GM19455 (cell line): ENCODE measurements at regions not wholly inside any gene's neighbourhood (a gene's known extent, or its start where the extent isn't known, plus 50 kb on each side); places are given as distances from the start of the nearest gene placed in this dataset.
A peak's percentile ranks its signal among the peaks of the same experiment; 100 is the strongest.
"Not testable (repeated sequence)": the region's sequence is repeated elsewhere in the genome, so short reads cannot be mapped to it uniquely, and the experiment has no call there.

Experiments used
- ATAC-seq: cut with Tn5 transposase; IDR thresholded peaks from one replicate; pipeline ENCODE4 v1.9.1; 2021; ENCODE audit not compliant: unreplicated experiment

- ATAC-seq, result no peak
Measured at GRCh38 chrY:7729318-7730011, 817.9 kb upstream of the AMELY start.

DNA sequence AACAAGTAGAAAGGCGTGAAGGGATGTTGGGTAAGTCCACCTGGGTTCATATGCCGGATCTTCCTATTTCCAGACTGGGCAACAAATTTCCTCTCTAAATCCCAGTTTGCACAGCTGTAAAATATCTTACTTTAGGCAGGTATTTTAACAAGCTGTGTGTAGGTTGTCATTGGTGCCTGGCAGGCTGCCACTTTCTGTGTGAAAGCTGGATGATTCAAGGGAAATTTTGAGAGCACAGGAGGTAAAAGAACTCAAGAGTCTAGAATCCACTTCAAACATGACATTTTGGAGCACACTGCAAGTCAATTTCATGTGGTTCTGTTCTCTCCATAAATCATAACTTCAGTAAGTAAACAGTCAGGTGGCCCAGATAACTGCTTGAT, 817.4 kb upstream of the AMELY start:
- ATAC-seq, result no peak

- ATAC-seq, result no peak
Measured at GRCh38 chrY:7725791-7726460, 814.4 kb upstream of the AMELY start.

DNA sequence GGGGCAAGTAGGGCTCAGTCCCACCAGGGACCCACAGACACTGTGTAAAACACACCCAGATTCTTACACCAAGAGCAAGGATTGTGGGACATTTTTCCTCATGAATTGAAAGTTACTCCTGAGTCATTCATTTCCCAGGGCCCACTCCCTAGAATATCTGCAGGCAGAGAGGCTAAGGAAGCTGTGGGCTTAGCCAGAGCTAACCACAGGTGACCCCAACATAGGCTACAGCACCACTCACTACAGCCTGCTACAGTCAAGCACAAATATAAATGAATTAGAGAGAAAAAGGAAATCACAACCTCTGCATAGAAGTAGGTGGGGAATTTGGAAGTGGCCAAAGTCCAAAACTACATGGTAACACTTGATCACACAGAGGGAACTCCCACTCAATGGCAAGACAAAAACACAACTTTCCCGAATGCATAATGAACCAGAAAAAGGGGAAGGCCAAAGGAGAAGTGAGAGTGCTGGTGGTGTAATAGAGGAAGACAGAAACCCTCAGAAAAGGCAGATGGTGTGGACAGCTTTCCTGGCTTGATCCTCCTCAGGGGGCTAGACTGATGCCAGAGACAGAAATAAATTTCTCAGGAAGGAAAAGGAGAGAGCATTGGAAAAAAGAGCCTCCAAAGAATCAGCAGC, 812.6 kb upstream of the AMELY start:
- ATAC-seq, result peak; percentile 78

DNA sequence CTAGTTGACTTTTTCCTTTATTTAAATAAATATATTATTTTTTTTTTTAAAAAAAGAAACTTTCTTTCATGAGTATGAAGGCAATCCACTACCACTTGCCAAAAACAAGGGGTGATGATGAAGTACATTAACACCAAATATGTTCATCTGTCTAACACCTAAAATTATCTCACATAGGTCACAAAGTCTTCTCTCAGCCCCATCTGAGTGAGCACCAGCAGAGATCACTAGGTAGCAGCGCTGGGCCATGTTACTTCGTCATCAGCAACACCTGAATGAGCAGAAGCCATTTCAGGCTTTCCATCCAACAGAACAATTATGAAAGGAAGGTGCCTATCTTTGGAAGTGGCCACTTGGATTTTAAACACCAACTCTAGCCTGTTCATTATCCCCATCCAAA, 811.6 kb upstream of the AMELY start:
- ATAC-seq, result no peak

DNA sequence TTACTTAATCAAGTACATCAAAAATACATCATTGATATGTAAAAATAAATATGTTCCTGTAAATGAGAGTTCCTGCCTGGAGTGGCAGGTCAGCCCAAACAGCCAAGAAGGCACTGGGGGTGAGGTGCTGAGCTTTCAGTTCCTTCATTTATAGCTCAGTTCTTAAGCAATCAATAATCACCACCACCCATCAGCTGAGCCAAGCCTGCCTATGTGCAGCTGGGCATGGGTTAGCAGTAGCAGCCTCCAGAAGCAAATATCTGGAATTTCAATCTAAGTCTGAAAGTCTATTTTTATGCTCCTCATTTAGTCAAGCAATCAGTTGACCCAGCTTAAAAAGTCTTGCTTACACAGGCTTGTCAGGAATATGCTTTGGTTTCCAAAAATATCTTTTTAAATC, 811.0 kb upstream of the AMELY start:
- ATAC-seq, result no peak

DNA sequence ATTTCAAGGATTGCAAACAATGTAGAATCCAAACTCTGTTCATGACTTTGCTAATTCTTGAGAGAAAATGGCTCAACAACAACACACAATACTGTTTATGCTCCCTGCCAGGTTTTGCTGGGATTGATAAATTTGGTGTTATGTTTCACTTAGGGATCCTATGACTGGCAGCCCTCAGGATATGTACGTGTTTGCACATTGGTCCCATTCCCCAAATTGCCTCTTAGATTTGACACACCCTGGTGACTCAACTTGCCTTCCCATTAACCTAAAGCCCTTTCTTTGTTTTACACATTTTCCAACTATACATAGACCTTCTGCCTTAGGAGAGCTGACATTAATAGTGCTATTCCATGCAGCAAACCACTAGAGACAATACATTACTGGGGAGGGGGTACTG, 809.4 kb upstream of the AMELY start:
- no peak for ATAC-seq

DNA sequence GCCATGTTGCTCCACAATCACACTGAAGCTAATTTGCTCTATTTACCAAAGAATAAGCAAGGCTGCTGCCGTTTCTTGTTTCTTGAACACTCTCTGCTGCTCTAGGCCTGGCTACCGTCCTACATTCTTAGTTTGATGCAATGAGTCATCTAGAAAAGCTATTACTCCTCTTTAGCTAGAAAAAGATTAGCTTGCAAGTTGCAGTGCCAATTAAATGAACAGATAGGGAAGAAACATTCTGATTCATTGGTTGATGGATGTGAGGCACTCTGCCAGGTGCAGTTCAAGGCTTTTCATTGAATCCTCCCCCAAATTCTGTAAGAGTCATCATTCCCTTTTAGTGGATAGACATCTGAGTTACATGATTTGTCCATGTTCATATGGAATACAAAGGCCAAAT, 807.7 kb upstream of the AMELY start:
- ATAC-seq, result no peak

DNA sequence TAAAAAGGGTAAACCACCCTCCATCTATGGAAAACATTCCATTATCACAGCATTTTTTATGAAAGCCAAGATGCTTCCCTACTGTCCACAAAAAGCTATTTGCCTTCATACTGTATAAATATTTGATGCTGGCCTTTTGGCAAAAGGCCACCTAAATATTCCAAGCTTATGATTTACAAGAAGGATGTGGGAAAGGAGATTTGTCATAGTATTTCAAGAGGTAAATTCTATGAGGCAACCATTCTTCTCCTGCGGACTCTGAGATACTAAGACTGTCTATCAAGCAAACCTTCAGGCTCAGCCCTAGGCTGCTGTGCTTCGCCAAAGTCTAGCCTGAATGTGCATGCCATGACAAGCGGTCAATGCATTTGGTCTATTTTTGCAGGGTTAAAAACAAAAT, 807.1 kb upstream of the AMELY start:
- no peak for ATAC-seq

DNA sequence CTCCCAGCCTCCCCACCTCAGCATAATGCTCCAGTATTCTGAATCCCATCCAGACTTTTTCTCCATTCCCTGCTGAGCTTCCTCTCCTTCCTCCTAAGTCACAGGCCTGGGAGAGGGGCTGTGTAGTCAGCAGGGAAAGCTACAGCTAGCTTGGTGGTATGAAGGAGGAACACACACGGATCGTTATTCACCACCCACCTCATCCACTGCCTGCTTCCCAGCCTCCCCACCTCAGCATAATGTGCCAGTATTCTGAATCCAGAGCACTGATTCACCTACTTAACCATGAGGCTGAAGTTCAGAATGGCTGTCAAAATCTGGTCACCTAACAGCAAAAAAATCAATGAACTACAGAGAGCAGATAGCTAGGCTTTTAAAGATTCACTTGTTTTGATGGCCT, 806.6 kb upstream of the AMELY start:
- no peak for ATAC-seq

- no peak for ATAC-seq
Measured at GRCh38 chrY:7714426-7714825, 802.9 kb upstream of the AMELY start.

- ATAC-seq, result not testable (repeated sequence)
Measured at GRCh38 chrY:7713738-7714137, 802.2 kb upstream of the AMELY start.

DNA sequence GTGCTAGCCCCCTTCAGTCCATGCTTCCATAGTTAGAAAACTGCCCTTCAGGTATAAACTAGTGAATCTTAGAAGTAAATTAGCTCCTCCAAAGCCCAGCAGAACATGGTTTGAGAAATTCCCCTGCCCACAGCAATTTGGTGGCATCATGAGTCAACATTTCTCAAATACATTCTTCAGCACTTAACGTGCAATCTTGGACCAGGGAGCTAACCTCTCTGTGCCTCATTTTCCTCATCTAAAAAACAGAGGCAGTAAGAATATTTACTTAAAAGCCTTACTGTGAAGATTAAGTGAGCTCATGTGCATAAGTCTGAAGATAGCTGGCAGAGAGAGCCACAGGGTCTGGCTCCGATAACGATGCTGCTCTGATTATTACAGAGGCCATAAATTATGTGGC, 800.7 kb upstream of the AMELY start:
- no peak for ATAC-seq

DNA sequence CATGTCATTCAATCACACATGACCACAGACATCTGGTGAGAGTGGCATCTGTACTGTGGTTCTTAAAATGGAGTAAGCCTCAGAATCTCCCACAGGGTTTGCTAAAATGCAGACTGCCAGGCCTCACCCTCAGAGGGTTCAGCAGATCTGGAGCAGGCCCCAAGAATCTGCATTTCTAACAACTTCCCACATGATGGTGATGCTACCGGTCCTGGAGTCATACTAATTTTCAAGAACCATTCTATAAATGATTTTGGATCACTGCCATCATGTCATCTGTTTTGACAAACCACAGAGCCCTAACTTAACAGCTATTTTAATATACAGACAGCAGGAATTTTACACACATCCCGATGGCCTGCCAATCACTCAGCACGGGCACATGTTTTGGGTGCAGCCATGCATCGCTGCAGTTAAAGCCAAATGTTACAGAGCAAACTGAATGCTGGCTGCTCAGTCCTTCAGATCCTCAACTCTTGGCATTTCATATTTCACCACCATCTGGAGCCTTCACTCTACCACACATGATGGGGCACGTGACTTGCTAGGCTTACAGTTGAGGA, 792.1 kb upstream of the AMELY start:
- no peak for ATAC-seq

- no peak for ATAC-seq
Measured at GRCh38 chrY:7702481-7702880, 790.9 kb upstream of the AMELY start.

DNA sequence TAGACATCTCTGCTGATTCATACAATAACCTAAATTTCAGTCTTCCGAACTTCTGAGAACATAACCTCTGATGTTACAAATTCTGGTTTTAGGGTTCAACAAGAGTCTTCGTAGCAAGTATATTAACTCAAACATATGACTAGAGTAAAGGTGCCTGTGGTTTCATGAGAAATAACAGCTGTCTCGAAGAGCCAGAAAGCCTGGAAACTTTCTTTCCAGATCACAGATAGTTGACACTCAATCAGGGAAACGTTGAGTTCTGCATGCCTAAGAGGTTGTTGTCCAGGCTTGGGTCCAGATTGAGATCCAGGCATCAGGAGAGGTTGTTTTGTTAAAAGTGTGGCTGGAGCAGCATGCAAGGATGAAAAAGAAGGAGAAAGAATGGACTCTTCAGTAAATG, 790.1 kb upstream of the AMELY start:
- no peak for ATAC-seq

- ATAC-seq, result no peak
Measured at GRCh38 chrY:7697506-7697905, 786.0 kb upstream of the AMELY start.

- ATAC-seq, result no peak
Measured at GRCh38 chrY:7692701-7693100, 781.1 kb upstream of the AMELY start.

DNA sequence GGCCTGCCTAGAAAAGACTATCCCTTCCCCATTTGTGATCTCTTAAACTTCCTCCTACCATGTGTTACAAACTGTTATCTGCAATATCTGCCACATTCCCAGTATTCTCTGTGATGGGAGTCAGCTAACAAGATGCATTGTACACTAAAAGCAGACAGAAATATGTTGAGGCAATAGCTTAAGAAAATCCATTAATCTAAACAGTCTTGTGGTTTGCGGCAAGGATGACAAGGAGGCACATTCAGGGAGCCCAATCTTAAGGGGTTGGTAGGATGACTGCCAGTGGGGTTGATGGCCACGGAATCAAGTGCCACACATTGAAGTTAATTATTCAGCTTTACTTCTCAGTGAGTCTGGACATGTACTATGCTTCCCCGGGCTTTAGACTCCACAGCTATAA, 775.5 kb upstream of the AMELY start:
- no peak for ATAC-seq

DNA sequence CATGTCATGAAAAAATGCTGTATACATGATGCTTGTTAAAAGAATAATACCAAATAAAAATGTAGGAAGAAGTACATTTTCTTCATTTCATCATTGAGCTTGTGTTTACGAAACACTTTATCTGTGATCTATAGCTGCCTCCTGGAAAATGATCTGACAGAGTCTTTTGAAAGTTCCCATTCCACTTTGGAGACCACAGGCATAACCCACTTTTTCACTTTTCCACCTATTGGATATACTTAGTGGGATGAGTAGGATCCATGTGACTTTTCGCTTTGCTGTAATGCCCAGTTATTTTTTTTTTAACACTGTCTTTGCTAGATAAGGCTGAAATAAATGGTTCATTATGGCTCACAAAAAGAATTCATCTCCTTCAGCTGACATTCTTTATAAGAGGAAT, 773.0 kb upstream of the AMELY start:
- no peak for ATAC-seq

DNA sequence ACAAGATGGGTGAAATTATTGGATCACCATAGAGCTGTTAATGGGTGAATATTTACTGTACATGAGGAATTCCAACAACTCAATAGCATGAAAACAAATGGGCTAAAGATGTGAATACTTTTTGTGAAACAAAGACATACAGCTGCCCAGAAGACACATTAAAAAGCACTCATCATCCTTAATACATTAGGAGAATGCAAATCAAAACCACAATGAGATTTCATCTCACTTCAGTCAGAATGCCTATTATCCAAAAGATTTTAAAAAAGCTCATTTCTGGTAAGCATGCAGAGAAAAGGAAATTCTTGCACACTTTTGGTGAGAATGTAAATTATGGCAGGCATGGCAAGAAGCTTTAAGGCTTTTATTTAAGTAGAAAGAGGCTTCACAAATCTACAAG, 770.8 kb upstream of the AMELY start:
- no peak for ATAC-seq

DNA sequence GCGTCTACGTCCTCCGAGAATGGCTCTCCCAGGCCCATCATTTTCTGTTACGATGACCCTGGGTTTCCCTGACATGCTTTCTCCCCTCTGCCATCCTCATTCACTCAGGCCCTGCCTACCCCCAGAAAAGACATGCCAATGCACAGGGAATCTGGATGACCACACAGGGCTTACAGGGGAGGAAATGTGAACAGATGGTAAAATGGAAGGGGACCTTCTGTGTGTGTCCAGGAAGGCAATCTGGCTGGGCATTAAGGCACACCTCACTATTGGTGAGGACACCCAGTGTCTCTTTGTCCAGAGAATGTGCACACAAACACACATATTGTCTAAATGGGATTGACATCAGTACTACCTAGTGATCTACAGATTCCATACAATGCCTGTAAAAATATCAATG, 769.9 kb upstream of the AMELY start:
- no peak for ATAC-seq
